Esophagus muscularis mucosa (tissue), 2 donors: ENCODE measurements at regions not wholly inside any gene's neighbourhood (a gene's known extent, or its start where the extent isn't known, plus 50 kb on each side); places are given as distances from the start of the nearest gene placed in this dataset.

Source experiments
- POLR2A ChIP-seq: fragments of 450-650 bp; IDR thresholded peaks from one replicate; pipeline ENCODE4 v1.6.1; 2017; ENCODE audit warnings: antibody characterized with exemption, moderate library complexity, mild to moderate bottlenecking, low read depth
- POLR2AphosphoS5 ChIP-seq, 2 donors: sonication (generic); formaldehyde crosslinking; IDR thresholded peaks; one replicate each; pipeline ENCODE4 v1.6.1; 2017; ENCODE audit warnings: antibody characterized with exemption in 2 of 2

GRCh38 chr3:189404024-189404423, 227.2 kb upstream of the TP63 start:
- TF ChIP-seq POLR2A (no peak), POLR2AphosphoS5 (IDR thresholded peaks at IDR 0.05) (no peak)
